H1 (cell line): ENCODE measurements at regions not wholly inside any gene's neighbourhood (a gene's known extent, or its start where the extent isn't known, plus 50 kb on each side); places are given as distances from the start of the nearest gene placed in this dataset.

Source experiments
- ATF3 ChIP-seq: IDR thresholded peaks from 2 replicates; pipeline ENCODE4 v1.6.1; 2011; ENCODE audit warnings: low read depth, mild to moderate bottlenecking, low read length; ENCODE audit not compliant: insufficient read depth
- CEBPB ChIP-seq: IDR thresholded peaks from 2 replicates; pipeline ENCODE4 v1.6.1; 2012; ENCODE audit warnings: low read depth, low read length
- SP1 ChIP-seq: IDR thresholded peaks from 2 replicates; pipeline ENCODE4 v1.6.1; 2011; ENCODE audit warnings: low read depth, low read length

GRCh38 chr3:31002730-31003129 is 108.3 kb upstream of the GADL1 start (continued):
- TF ChIP-seq SP1 = no peak
- TF ChIP-seq ATF3 = no peak
- TF ChIP-seq CEBPB = no peak
